ENCODE measurements at regions not wholly inside any gene's neighbourhood (a gene's known extent, or its start where the extent isn't known, plus 50 kb on each side); places are given as distances from the start of the nearest gene placed in this dataset.

DNA sequence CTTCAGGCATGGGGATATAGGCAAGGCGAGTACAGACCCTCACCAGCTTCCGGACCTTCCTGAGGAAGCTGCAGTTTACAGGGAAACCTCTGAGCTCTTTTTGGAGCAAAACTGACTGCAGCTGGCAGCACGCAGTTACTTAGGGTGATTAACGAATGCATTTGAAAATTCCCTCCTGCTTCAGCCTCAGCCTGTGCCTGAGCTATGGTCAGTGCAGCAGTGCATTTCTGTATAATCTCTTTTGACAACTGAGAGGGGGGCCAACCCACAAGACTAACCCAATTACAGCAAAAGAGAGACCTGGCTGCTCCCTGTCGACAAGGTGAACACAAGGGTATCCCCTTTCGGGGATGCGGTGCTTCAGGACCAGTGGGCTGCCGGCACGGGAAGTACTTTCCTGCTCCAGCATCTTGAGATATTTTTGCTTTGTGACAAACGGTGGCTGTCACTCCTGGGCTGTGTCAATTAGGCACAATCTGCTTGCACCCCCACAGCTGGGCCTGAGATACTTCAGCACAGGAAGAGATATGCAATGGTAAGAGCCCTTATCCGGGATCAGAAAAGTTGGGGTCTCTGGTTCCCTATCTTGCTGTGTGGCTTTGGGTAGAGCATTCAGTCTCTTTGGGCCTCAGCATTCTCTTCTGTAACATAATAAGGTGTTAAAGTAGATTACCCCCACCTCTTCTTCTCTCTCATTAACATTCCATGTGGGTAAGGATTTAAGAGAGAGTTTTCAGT lies 141.0 kb downstream of the TMEM17 start:
- DNase-seq, result no peak

GRCh38 chr2:62363166-62363565 lies 142.8 kb downstream of the TMEM17 start:
- DNase-seq, result no peak

- no peak for DNase-seq
These were observed 143.4 kb downstream of the TMEM17 start for GRCh38 chr2:62362561-62362960.

GRCh38 chr2:62361964-62362363 lies 144.0 kb downstream of the TMEM17 start:
- no peak for DNase-seq

- DNase-seq, result no peak
These were observed 151.0 kb downstream of the TMEM17 start for GRCh38 chr2:62354771-62355561.

DNA sequence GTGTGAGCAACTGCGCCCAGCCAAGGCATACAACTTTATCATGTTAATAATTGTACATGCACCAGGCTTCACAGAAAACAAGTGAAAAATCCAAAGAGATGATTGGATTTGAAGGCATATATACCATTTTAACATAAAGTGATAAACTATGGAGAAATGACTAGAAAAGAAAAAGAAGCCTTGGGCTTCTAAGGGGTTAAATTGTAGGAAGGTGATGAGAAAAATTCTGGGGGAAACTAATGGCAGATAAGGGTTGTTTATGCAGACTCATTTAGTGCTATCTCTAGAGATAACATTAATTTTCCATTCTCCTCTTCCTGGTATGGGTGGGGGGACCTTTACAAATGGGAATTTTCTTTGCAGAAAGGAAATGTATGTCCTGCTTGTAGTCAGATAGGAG lies 154.0 kb downstream of the TMEM17 start:
- DNase-seq, result no peak

- DNase-seq, result no peak
These were observed 153.9 kb downstream of the B3GNT2 start for GRCh38 chr2:62349788-62350187.

DNA sequence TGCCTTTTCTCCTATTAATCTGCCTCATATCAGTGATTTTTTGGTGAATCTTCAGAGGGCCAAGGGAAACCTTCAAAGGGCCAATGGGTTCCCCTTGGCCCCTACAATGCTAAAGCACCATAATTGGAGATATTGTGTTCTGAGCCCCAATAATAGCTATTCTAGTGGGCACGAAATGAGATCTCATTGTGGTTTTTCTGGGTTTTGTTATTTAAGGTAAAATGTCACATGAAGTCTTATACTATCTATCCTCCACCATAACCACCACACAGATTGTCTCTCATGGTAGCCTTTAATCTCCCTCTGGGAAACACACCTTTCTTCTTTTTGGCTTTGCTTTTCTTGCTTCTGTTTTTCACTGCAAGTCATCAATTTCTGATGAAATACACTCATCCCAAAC lies 152.8 kb downstream of the B3GNT2 start:
- no peak for DNase-seq

GRCh38 chr2:62347563-62348270 lies 151.8 kb downstream of the B3GNT2 start:
- no peak for DNase-seq

GRCh38 chr2:62344472-62344871 lies 148.6 kb downstream of the B3GNT2 start:
- DNase-seq, result no peak

- no peak for DNase-seq
These were observed 147.9 kb downstream of the B3GNT2 start for GRCh38 chr2:62343636-62344337.

DNA sequence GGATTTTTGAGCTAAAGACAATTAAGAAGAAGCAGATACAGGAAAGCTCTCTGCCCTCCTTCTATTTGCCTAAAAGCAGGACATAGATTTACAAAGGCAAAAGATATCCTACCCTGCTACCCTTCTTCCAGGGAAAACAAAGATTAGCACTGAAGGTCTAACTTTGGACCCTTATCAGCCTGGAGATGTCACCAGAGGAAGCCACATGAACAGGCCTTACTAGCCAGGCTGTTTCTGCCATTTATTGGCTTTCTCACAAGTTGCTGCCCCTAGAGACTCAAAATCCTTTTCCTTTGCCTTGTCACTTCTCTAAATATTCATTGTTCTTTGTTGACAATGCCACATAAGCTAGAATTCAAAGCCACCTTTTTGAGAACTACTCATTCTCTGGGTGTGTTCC lies 147.3 kb downstream of the B3GNT2 start:
- DNase-seq, result no peak

DNA sequence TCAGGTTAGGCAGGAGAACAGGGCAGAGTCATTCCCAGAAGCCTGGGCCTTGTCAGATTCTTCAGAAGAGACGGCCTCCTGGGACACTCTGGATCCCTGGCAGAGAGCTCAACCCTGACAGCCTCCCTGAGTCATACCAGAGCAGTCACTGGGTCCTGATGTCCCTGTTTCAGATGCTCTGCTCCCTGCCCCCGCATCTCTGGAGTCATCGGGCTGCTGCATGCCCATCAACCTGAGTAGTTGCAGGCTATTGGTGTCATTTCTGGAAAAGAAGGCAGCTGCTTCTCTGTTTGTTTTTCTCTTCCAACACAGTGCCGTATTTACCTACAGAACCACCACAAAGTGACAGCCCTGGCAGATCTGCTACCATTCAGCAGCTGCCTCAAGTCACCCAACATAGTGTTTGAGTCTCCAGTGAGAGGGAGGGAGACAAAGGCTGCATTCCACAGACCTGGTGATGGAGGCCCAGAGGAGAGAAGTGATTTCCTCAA lies 145.1 kb downstream of the B3GNT2 start:
- no peak for DNase-seq

DNA sequence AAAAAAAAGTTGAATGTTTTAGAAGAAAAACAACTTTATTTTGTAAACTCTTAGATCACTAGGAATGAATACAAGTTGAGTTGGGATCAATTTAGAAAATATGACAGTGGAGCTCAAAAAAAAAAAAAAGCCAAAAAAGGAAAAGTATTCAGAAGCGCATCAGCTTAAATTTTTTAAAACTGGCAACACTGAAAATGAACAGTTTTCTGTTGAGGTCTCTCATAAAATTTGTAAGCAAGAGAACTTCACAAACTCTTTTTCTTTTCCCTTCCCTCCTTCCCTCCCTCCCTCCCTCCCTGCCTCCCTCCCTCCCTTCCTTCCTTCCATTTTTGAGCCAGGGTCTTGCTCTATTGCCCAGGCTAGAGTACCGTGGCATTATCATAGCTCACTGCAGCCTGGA lies 143.9 kb downstream of the B3GNT2 start:
- DNase-seq, result no peak

DNA sequence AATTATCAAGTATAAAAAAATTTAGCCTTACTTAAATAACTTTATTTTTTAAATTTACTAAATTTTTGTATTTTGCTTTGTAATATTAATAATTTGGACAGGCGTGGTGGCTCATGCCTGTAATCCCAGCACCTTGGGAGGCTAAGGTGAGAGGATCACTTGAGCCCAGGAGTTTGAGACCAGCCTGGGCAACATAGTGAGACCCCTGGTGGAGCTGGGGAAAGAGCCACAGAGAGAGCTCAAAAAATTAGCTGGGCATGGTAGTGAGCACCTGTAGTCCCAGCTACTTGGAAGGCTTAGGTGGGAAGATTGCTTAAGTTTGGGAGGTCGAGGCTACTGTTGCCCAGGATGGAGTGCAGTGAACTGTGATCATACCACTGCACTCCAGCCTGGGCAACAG lies 143.5 kb downstream of the B3GNT2 start:
- peak; percentile 14 for DNase-seq

DNA sequence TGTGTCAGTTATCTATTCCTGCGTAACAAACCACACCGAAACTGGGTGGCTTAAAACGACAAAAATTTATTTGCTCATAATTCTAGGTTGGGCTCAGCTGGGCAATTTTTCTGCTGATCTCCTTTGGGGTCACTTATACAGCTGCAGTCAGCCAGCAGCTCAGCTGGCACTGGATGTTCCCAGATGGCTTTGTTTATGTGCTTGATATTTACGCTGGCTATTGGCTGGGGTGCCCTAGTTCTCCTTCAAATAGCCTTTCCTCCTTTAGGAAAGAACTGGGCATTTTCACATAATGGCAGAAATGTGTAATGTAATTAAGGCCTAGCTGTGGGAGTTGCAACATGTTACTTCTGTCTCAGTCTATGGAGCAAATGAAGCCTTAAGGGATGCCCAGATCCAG lies 142.2 kb downstream of the B3GNT2 start:
- no peak for DNase-seq

DNA sequence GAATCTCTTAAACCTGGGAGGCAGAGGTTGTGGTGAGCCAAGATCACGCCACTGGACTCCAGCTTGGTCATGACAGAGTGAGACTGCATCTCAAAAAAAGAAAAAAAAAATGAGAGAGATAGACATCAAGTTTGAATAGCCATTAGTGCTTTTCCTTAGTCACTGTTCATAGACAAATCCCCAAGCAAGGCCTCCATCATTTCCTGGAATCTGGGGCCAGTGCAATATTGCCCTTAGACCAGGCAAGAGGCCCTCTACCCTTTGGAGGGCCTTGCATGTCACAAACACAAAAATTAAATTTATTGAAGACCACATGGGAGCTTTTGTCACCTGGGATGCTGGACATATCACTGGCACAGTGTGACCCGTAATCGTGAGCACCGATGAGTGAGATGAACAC lies 141.5 kb downstream of the B3GNT2 start:
- DNase-seq, result no peak

GRCh38 chr2:62335612-62336011 lies 139.7 kb downstream of the B3GNT2 start:
- no peak for DNase-seq

DNA sequence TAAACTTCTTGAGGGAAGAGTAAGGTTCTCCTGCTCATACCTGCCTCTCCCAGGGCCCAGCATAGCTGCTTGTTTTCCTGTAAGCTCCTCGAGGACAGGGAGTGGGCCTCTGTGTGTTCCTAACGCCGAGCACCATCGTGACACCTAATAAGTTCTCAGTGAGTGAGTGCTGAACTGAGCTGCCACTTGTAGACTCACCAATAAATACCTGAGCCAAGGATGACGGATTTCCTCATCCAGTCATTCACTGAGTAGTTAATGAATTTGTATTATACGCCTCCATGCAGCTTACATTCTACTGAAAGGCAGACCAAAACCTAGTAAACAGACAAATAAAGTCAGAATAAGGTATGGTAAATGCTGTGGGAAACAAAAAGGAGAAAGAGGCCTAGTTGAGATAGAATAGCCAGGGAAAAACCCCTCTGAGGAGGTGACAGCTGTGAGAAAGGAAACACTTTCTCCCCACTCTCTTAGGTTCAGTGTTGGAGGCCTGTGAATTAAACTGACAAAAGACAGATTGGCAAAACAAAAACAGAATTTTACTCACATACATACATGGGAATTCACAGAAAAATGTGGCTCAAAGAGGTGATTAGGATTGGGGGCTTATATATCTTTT lies 138.6 kb downstream of the B3GNT2 start:
- DNase-seq, result no peak

- no peak for DNase-seq
These were observed 138.1 kb downstream of the B3GNT2 start for GRCh38 chr2:62334009-62334408.

DNA sequence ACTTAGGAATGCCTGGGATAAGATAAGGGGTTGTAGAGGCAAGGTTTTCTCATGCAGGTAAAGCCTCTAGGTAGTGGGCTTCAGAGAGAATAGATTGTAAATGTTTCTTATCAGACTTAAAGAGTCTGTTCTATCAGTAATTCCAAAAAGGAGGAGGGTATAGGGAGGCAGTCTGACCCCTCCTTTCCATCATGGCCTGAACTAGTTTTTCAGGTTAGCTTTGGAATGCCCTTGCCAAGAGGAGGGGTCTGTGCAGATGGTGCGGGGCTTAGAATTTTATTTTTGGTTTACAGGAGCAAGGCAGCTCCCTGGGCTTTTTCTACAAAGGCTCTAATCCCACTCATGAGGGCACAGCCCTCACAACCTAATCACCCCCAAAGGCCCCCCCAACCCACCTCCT lies 135.0 kb downstream of the B3GNT2 start:
- no peak for DNase-seq

- no peak for DNase-seq
These were observed 133.9 kb downstream of the B3GNT2 start for GRCh38 chr2:62329797-62330196.

- no peak for DNase-seq
These were observed 130.8 kb downstream of the B3GNT2 start for GRCh38 chr2:62326735-62327134.
